Amniotic epithelial cell (primary cell): ENCODE measurements at regions not wholly inside any gene's neighbourhood (a gene's known extent, or its start where the extent isn't known, plus 50 kb on each side); places are given as distances from the start of the nearest gene placed in this dataset.

Experiments
- DNase-seq: peaks from one replicate; pipeline ENCODE4 v3.0.0-alpha.2; 2010; ENCODE audit warnings: low read depth

- no peak for DNase-seq
These were observed 193.0 kb upstream of the ZC3H12A start for GRCh38 chr1:37281354-37281753.

- DNase-seq, result no peak
These were observed 191.6 kb upstream of the ZC3H12A start for GRCh38 chr1:37282764-37283163.

- no peak for DNase-seq
These were observed 190.3 kb upstream of the ZC3H12A start for GRCh38 chr1:37284053-37284452.

- no peak for DNase-seq
These were observed 187.5 kb upstream of the ZC3H12A start for GRCh38 chr1:37286881-37287280.

GRCh38 chr1:37288900-37289299 lies 185.5 kb upstream of the ZC3H12A start:
- DNase-seq, result no peak

GRCh38 chr1:37290718-37291117 lies 183.7 kb upstream of the ZC3H12A start:
- DNase-seq, result no peak

- DNase-seq, result no peak
These were observed 181.6 kb upstream of the ZC3H12A start for GRCh38 chr1:37292789-37293188.

- no peak for DNase-seq
These were observed 180.3 kb upstream of the ZC3H12A start for GRCh38 chr1:37294096-37294495.

- no peak for DNase-seq
These were observed 179.9 kb upstream of the ZC3H12A start for GRCh38 chr1:37294529-37294928.

- no peak for DNase-seq
These were observed 175.6 kb upstream of the ZC3H12A start for GRCh38 chr1:37298769-37299168.

GRCh38 chr1:37299216-37299615 lies 175.2 kb upstream of the ZC3H12A start:
- no peak for DNase-seq

- DNase-seq, result no peak
These were observed 170.4 kb upstream of the ZC3H12A start for GRCh38 chr1:37303884-37304574.

GRCh38 chr1:37305108-37305507 lies 169.3 kb upstream of the ZC3H12A start:
- DNase-seq, result no peak

- DNase-seq, result no peak
These were observed 168.5 kb upstream of the ZC3H12A start for GRCh38 chr1:37305841-37306240.

- no peak for DNase-seq
These were observed 167.9 kb upstream of the ZC3H12A start for GRCh38 chr1:37306461-37306860.

GRCh38 chr1:37306871-37307270 lies 167.5 kb upstream of the ZC3H12A start:
- no peak for DNase-seq

GRCh38 chr1:37308031-37308960 lies 166.1 kb upstream of the ZC3H12A start:
- no peak for DNase-seq

GRCh38 chr1:37309574-37309973 lies 164.8 kb upstream of the ZC3H12A start:
- DNase-seq, result no peak

- DNase-seq, result no peak
These were observed 164.3 kb upstream of the ZC3H12A start for GRCh38 chr1:37310064-37310463.

GRCh38 chr1:37315371-37315846 lies 159.0 kb upstream of the ZC3H12A start:
- no peak for DNase-seq

- DNase-seq, result no peak
These were observed 156.4 kb upstream of the ZC3H12A start for GRCh38 chr1:37317870-37318467.

GRCh38 chr1:37318490-37318889 lies 155.9 kb upstream of the ZC3H12A start:
- DNase-seq, result no peak

GRCh38 chr1:37319284-37319683 lies 155.1 kb upstream of the ZC3H12A start:
- DNase-seq, result no peak
